OCI-LY3 (cell line): ENCODE measurements at regions not wholly inside any gene's neighbourhood (a gene's known extent, or its start where the extent isn't known, plus 50 kb on each side); places are given as distances from the start of the nearest gene placed in this dataset.

ENCODE experiments used
- H2AFZ ChIP-seq: fragments of 200-600, 300-600 bp; shearing (Covaris generic); 2 replicates; pipeline ENCODE4 v1.6.0; 2014; ENCODE audit warnings: antibody characterized with exemption, low read depth, low read length
- H3K27ac ChIP-seq: fragments of 200-600, 300-600 bp; sonication (generic); 2 replicates; pipeline ENCODE4 v1.5.1; 2014; ENCODE audit warnings: mild to moderate bottlenecking, low read length, moderate library complexity, mixed read lengths
- H3K27me3 ChIP-seq: fragments of 200-600, 300-600 bp; sonication (generic); 2 replicates; pipeline ENCODE4 v1.6.1; 2014; ENCODE audit warnings: low read depth, low read length, mixed read lengths
- H3K36me3 ChIP-seq: fragments of 200-600, 300-600 bp; sonication (generic); replicated peaks from 2 replicates; pipeline ENCODE3; 2014; ENCODE audit warnings: low read depth, low read length, mixed read lengths
- H3K4me1 ChIP-seq: fragments of 300-600, 200-600 bp; sonication (generic); 2 replicates; pipeline ENCODE4 v1.6.1; 2014; ENCODE audit warnings: low read length, mixed read lengths
- H3K4me2 ChIP-seq: fragments of 200-600, 300-600 bp; sonication (generic); 2 replicates; pipeline ENCODE4 v1.6.1; 2014; ENCODE audit warnings: low read length, mixed read lengths
- H3K4me3 ChIP-seq: fragments of 300-600, 200-600 bp; sonication (generic); 2 replicates; pipeline ENCODE4 v1.5.1; 2014; ENCODE audit warnings: antibody characterized with exemption, mild to moderate bottlenecking, low read length, moderate library complexity
- H3K79me2 ChIP-seq: fragments of 300-600, 200-600 bp; shearing (Covaris generic); 2 replicates; pipeline ENCODE4 v1.6.1; 2014; ENCODE audit warnings: mild to moderate bottlenecking, low read length, mixed read lengths
- H3K9ac ChIP-seq: fragments of 300-600, 200-600 bp; shearing (Covaris generic); 2 replicates; pipeline ENCODE4 v1.6.0; 2014; ENCODE audit warnings: mild to moderate bottlenecking, low read length, moderate library complexity
- H3K9me3 ChIP-seq: fragments of 200-600, 300-600 bp; shearing (Covaris generic); 2 replicates; pipeline ENCODE4 v1.6.1; 2014; ENCODE audit warnings: low read length, mixed read lengths; ENCODE audit not compliant: insufficient read depth
- H4K20me1 ChIP-seq: fragments of 200-600, 300-600 bp; sonication (generic); 2 replicates; pipeline ENCODE4 v1.6.1; 2016; ENCODE audit warnings: low read length, mixed read lengths; ENCODE audit not compliant: insufficient read depth
- EZH2phosphoT487 ChIP-seq: fragments of 200-600 bp; shearing (Covaris generic); IDR thresholded peaks from 2 replicates; pipeline ENCODE4 v1.6.1; 2018; ENCODE audit warnings: antibody characterized with exemption, mixed run types, low read depth
- TF ChIP-seq, protein P1 (sequence below): fragments of 200-600, 300-600 bp; sonication (generic); IDR thresholded peaks from 2 replicates; pipeline ENCODE4 v1.5.1; 2014; ENCODE audit warnings: antibody characterized with exemption, low read length, low read depth

DNA sequence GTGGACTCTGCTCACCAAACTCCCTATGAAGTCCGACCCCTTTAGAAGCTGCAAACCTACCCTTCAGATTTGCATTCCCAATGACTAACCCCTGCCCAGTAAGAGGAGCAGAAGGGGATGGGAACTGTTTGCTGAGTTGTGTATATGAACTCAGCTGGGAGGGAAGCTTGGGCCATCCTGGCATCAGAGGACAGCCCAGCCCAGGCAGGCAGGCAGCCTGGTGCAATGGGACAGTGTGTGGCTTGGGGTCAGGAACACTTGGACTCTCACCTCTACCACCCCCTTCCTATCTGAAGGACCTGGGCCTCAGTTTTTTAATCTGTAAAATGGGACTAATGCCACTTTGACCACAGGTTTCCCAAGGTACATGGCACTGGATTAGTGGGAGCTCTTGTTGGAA lies 147.4 kb upstream of the GPR26 start:
- Histone ChIP-seq H3K4me2 (no peak overlapping the region), H3K27me3 (no peaks in the 10 kb centered on the region), H3K4me1 (peaks cover 16% of the 10 kb centered on the region), H3K4me3 (no peak overlapping the region), H4K20me1 (no peaks in the 10 kb centered on the region), H2AFZ (no peak overlapping the region), H3K9me3 (no peaks in the 10 kb centered on the region), H3K27ac (no peak overlapping the region), H3K36me3 (no peaks in the 10 kb centered on the region), H3K9ac (no peak overlapping the region), H3K79me2 (no peaks in the 10 kb centered on the region)
- TF ChIP-seq, protein P1, sequence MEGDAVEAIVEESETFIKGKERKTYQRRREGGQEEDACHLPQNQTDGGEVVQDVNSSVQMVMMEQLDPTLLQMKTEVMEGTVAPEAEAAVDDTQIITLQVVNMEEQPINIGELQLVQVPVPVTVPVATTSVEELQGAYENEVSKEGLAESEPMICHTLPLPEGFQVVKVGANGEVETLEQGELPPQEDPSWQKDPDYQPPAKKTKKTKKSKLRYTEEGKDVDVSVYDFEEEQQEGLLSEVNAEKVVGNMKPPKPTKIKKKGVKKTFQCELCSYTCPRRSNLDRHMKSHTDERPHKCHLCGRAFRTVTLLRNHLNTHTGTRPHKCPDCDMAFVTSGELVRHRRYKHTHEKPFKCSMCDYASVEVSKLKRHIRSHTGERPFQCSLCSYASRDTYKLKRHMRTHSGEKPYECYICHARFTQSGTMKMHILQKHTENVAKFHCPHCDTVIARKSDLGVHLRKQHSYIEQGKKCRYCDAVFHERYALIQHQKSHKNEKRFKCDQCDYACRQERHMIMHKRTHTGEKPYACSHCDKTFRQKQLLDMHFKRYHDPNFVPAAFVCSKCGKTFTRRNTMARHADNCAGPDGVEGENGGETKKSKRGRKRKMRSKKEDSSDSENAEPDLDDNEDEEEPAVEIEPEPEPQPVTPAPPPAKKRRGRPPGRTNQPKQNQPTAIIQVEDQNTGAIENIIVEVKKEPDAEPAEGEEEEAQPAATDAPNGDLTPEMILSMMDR = no peak
- no peak for TF ChIP-seq EZH2phosphoT487

DNA sequence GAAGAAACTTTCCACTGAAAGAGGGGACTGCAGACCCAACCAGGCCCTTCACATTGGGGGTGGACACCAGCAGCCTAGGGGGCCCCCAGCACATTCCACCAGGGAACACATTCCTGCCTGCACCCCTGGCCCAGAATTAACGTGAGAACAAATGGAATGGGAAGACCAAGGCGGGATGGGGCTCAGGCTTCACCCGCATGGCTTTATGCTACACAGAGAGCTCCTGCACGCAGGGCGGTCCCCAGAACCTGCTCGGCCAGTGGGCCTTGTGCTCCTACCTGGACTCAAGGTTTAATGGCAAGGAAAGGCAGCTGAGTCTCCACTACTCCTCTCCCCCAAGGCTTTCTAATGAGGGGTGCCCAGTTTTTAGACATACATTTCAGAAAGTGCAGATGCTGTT lies 146.3 kb upstream of the GPR26 start:
- Histone ChIP-seq H3K4me2 (no peak overlapping the region), H3K4me1 (peaks cover 16% of the 10 kb centered on the region), H3K27ac (no peak overlapping the region), H4K20me1 (no peaks in the 10 kb centered on the region), H2AFZ (no peak overlapping the region), H3K27me3 (no peaks in the 10 kb centered on the region), H3K79me2 (no peaks in the 10 kb centered on the region), H3K9me3 (no peaks in the 10 kb centered on the region), H3K4me3 (no peak overlapping the region), H3K36me3 (no peaks in the 10 kb centered on the region), H3K9ac (no peak overlapping the region)
- TF ChIP-seq EZH2phosphoT487 = no peak
- TF ChIP-seq, protein P1 = no peak

DNA sequence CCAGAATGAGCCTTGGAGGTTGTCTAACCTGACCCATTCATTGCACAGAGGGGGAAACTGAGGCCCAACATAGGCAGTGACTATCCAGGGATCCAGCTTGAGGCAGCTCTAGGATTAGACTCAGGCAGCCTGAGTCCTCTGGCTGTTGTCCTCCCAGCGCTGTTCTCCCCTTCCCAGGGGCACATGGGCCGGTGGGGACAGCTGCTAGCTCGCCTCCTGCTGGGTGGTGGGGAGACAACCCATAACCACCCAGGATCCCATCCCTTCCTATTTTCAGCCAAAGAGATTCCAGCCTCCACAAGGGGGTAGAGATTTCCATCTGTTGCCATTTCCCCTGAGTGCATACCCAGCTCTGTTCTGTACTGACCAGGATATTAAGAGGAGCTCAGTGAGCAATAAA lies 145.1 kb upstream of the GPR26 start:
- Histone ChIP-seq H3K36me3 (no peaks in the 10 kb centered on the region), H3K4me2 (no peak overlapping the region), H2AFZ (no peak overlapping the region), H3K9me3 (no peaks in the 10 kb centered on the region), H3K4me3 (no peak overlapping the region), H3K27me3 (no peaks in the 10 kb centered on the region), H3K79me2 (no peaks in the 10 kb centered on the region), H3K9ac (no peak overlapping the region), H3K4me1 (peaks cover 16% of the 10 kb centered on the region), H4K20me1 (no peaks in the 10 kb centered on the region), H3K27ac (no peak overlapping the region)
- TF ChIP-seq, protein P1 = no peak
- TF ChIP-seq EZH2phosphoT487 = no peak

DNA sequence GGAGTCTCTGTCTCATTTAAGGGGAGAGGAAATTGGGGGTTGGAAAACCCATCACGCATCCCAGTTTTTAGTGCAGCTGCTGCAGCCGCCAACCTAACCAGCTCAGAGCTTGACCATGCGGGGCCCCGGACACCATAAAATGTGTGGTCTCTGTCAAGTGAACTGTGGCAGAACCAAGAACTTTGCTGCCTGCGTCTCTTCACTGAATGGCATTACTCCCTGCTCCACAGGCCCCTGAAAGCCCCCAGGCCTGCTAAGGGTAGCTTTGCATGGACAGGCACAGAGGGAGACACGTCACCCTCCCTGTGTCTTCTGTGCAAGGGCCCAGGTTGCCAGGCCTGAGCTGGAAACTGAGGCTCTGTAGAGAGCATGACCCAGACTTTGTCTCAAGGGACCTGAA lies 144.6 kb upstream of the GPR26 start:
- H3K36me3 ChIP-seq = no peaks in the 10 kb centered on the region
- no peak overlapping the region for H3K27ac ChIP-seq
- no peak overlapping the region for H2AFZ ChIP-seq
- peaks cover 19% of the 10 kb centered on the region for H3K4me1 ChIP-seq
- no peak overlapping the region for H3K4me3 ChIP-seq
- H3K79me2 ChIP-seq = no peaks in the 10 kb centered on the region
- no peak overlapping the region for H3K9ac ChIP-seq
- no peaks in the 10 kb centered on the region for H3K27me3 ChIP-seq
- H3K4me2 ChIP-seq = no peak overlapping the region
- no peaks in the 10 kb centered on the region for H4K20me1 ChIP-seq
- TF ChIP-seq EZH2phosphoT487 = no peak
- TF ChIP-seq, protein P1 = no peak
- H3K9me3 ChIP-seq = no peaks in the 10 kb centered on the region
